H1 (cell line): ENCODE measurements at regions not wholly inside any gene's neighbourhood (a gene's known extent, or its start where the extent isn't known, plus 50 kb on each side); places are given as distances from the start of the nearest gene placed in this dataset.

ENCODE experiments used
- KDM1A ChIP-seq: fragments of 200-600, 300-600 bp; sonication (generic); IDR thresholded peaks from 2 replicates; pipeline ENCODE4 v1.7.1; 2016; ENCODE audit warnings: mild to moderate bottlenecking, low read length, borderline replicate concordance
- POLR2A ChIP-seq, 2 experiments: IDR thresholded peaks; 1 replicate in 1 of 2; 2 replicates in 1 of 2; pipeline ENCODE4 v1.6.1; 2011; ENCODE audit warnings: low read depth in 2 of 2, low read length in 2 of 2, mild to moderate bottlenecking in 2 of 2; ENCODE audit errors: control extremely low read depth in 1 of 2
- SP1 ChIP-seq: IDR thresholded peaks from 2 replicates; pipeline ENCODE4 v1.6.1; 2011; ENCODE audit warnings: low read depth, low read length
- SP2 ChIP-seq: IDR thresholded peaks from 2 replicates; pipeline ENCODE4 v1.6.1; 2012; ENCODE audit warnings: mild to moderate bottlenecking, low read length, inconsistent platforms
- TBP ChIP-seq: IDR thresholded peaks from 2 replicates; pipeline ENCODE4 v1.6.1; 2011; ENCODE audit warnings: low read depth, low read length, improper control_type of control experiment
- TCF12 ChIP-seq: IDR thresholded peaks from 2 replicates; pipeline ENCODE4 v1.6.1; 2011; ENCODE audit warnings: low read depth, mild to moderate bottlenecking, low read length
- YY1 ChIP-seq: IDR thresholded peaks from 2 replicates; pipeline ENCODE4 v1.6.1; 2011; ENCODE audit warnings: low read depth, mild to moderate bottlenecking, low read length
- TF ChIP-seq, protein P1 (sequence below): fragments of 300-600 bp; sonication (generic); IDR thresholded peaks from 2 replicates; pipeline ENCODE4 v1.7.1; 2012; ENCODE audit warnings: low read length, moderate library complexity, mild to moderate bottlenecking, inconsistent platforms; ENCODE audit not compliant: insufficient replicate concordance

DNA sequence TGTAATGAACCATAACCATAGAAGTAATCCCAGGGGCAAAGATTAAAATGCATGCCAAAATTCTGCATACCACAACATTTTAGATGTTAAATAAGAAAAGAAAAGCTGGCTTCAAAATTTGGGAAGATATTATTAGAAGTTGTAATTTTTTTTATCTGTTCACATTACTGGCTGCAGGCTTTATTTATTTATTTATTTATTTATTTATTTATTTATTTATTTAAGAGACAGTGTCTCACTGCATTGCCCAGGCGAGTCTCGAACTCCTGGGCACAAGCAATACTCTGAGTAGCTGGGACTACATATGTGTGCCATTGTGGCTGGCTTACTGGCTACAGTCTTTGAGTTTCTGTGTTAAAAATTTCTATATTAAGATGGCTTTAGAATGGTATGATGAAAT lies 66.5 kb upstream of the PNPT1 start (continued):
- TF ChIP-seq, protein P1, sequence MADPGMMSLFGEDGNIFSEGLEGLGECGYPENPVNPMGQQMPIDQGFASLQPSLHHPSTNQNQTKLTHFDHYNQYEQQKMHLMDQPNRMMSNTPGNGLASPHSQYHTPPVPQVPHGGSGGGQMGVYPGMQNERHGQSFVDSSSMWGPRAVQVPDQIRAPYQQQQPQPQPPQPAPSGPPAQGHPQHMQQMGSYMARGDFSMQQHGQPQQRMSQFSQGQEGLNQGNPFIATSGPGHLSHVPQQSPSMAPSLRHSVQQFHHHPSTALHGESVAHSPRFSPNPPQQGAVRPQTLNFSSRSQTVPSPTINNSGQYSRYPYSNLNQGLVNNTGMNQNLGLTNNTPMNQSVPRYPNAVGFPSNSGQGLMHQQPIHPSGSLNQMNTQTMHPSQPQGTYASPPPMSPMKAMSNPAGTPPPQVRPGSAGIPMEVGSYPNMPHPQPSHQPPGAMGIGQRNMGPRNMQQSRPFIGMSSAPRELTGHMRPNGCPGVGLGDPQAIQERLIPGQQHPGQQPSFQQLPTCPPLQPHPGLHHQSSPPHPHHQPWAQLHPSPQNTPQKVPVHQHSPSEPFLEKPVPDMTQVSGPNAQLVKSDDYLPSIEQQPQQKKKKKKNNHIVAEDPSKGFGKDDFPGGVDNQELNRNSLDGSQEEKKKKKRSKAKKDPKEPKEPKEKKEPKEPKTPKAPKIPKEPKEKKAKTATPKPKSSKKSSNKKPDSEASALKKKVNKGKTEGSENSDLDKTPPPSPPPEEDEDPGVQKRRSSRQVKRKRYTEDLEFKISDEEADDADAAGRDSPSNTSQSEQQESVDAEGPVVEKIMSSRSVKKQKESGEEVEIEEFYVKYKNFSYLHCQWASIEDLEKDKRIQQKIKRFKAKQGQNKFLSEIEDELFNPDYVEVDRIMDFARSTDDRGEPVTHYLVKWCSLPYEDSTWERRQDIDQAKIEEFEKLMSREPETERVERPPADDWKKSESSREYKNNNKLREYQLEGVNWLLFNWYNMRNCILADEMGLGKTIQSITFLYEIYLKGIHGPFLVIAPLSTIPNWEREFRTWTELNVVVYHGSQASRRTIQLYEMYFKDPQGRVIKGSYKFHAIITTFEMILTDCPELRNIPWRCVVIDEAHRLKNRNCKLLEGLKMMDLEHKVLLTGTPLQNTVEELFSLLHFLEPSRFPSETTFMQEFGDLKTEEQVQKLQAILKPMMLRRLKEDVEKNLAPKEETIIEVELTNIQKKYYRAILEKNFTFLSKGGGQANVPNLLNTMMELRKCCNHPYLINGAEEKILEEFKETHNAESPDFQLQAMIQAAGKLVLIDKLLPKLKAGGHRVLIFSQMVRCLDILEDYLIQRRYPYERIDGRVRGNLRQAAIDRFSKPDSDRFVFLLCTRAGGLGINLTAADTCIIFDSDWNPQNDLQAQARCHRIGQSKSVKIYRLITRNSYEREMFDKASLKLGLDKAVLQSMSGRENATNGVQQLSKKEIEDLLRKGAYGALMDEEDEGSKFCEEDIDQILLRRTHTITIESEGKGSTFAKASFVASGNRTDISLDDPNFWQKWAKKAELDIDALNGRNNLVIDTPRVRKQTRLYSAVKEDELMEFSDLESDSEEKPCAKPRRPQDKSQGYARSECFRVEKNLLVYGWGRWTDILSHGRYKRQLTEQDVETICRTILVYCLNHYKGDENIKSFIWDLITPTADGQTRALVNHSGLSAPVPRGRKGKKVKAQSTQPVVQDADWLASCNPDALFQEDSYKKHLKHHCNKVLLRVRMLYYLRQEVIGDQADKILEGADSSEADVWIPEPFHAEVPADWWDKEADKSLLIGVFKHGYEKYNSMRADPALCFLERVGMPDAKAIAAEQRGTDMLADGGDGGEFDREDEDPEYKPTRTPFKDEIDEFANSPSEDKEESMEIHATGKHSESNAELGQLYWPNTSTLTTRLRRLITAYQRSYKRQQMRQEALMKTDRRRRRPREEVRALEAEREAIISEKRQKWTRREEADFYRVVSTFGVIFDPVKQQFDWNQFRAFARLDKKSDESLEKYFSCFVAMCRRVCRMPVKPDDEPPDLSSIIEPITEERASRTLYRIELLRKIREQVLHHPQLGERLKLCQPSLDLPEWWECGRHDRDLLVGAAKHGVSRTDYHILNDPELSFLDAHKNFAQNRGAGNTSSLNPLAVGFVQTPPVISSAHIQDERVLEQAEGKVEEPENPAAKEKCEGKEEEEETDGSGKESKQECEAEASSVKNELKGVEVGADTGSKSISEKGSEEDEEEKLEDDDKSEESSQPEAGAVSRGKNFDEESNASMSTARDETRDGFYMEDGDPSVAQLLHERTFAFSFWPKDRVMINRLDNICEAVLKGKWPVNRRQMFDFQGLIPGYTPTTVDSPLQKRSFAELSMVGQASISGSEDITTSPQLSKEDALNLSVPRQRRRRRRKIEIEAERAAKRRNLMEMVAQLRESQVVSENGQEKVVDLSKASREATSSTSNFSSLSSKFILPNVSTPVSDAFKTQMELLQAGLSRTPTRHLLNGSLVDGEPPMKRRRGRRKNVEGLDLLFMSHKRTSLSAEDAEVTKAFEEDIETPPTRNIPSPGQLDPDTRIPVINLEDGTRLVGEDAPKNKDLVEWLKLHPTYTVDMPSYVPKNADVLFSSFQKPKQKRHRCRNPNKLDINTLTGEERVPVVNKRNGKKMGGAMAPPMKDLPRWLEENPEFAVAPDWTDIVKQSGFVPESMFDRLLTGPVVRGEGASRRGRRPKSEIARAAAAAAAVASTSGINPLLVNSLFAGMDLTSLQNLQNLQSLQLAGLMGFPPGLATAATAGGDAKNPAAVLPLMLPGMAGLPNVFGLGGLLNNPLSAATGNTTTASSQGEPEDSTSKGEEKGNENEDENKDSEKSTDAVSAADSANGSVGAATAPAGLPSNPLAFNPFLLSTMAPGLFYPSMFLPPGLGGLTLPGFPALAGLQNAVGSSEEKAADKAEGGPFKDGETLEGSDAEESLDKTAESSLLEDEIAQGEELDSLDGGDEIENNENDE, result no peak
- TF ChIP-seq KDM1A (no peak), TCF12 (no peak), SP1 (no peak), POLR2A (IDR thresholded peaks at IDR 0.05; ENCODE audit: control extremely low read depth in 1 of 2, low read depth in 2 of 2, low read length in 2 of 2) (no peak), TBP (no peak), YY1 (no peak), SP2 (no peak)
